IPS-NIHi7 (cell line): ENCODE measurements at regions not wholly inside any gene's neighbourhood (a gene's known extent, or its start where the extent isn't known, plus 50 kb on each side); places are given as distances from the start of the nearest gene placed in this dataset.

Experiments used
- DNase-seq: peaks from one replicate; pipeline ENCODE4 v3.0.0; 2012; ENCODE audit warnings: mixed read lengths; ENCODE audit errors: extremely low spot score

DNA sequence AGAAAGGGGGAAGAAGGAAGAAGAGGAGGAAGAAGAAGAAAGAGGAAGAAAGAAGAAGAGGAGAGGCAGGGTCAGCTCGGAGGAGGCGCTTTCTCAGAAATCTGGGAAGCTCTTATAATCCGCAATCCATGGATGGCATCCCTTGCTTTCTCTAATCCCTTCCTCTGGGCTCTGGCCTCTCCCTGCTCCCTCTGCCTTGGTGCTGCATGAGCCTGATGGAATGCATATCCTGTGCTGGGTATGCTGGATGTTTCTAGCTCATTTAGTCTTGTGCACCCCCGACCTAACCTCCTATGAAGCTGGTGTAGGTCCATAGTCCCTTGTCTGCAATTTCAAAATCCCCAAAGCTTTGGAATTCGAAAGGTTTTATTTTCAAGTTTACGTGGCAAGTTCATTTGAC, 94.2 kb upstream of the MYL2 start:
- DNase-seq = no peak

DNA sequence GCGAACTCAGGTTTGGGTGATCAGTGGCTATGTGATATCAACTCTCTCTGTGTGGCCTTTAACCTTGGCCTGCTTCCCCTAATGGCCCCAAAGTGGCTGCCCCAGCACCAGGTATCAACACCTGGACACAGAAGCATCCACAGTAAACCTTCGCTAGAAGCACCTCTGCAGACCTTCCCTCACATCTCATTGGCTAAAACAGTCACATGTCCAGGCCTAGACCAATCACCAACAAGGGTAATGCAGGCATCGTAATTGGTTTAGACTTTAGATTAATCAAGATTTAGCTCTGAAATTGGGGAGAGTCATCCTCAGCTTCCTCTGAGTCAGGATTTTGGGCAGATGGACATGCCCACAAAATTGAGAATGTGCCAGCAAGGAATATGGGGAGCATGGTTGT, 92.5 kb upstream of the MYL2 start:
- DNase-seq = no peak

DNA sequence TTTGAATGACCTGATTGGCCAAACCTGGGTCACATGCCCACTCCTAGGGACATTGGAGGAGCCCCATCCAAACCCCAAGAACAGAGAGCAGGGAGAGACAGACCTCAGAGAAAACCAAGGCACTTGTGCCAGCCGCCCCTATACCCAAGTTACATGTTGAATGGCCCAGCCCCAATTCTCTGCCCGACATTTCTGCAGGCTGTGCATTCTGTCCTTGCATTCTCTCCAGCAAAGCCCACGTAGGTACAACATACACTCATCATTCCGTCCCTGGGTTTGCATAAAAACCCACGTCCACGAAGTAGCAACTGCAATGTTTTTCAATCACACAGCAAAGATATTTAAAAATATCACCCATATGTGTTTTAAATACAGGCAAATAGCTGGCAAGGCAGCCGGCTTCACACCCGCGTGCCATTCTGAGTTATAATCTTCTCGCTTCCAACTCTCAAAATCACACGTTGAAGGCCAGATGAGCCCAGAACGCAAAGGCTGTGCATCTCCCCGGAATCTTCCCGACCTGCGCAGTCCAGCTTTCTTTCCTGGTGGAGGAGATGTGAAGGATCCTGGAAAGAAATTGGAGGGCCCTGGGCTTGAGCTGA, 91.7 kb upstream of the MYL2 start:
- no peak for DNase-seq

DNA sequence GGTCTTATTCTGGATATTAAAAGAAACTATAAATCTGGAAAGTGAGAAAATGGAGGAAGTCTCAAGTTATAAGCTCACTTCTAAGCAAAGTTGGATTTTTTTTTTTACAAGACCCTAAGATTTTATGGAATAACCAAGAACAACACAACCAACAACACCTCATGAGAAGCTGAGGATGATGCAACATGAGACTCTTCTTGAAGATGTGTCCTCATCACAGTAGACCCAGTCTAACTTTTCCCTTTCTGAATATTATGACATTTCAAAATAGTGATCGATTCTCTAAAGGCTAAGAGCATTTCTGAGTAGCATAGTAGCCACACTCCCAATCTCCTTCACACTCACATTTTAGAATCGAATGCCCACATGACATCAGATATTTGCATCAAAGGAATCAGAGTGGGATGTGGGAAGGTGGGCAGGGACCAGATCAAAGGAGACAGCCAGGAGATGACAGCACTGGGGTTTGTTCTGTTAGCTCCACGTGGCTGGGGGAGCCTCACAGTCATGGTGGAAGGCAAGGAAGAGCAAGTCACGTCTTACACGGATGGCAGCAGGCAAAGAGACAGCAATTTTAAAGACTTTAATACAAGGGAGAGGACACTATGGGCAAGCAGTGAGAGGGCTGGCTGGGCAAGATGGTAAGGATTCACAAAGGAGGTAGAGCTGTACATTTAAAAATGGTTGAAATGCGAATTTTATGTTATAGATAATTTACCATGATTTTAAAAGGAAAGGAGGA, 90.7 kb upstream of the MYL2 start:
- no peak for DNase-seq

DNA sequence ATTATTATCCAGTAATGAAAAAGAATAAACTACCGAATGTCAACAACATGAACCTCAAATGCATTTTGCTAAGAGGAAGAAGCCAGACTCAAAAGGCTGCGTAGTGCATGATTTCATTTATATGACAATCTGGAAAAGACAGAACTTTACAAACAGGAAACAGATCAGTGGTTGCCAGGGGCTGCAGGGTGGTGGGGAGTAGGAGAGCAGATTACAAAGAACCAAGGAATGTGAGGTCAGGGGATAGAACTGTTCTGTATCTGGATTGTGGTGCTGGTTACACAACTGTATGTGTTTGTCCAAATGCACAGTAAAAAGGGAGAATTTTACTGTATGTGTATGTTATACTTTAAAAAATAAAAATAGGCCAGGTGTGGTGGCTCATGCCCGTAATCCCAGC, 89.7 kb upstream of the MYL2 start:
- no peak for DNase-seq

DNA sequence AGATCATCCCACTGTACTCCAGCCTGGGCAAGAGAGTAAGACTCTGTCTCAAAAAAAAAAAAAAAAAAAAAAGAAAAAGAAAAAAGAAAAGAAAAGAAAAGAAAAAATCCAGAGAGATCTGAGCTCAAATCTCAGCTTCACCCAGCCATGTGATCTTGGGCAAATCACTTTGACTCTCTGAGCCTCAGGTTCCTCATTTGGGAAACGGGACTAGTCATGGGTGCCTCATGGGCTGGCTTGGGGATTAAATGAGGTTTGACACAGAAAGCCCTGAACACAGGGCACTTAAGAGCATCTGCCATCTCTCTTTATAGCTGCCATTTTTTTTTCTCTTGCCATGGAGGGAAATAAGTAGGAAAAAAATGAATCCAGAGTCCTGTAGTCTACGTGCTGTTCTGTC, 86.2 kb upstream of the MYL2 start:
- no peak for DNase-seq

DNA sequence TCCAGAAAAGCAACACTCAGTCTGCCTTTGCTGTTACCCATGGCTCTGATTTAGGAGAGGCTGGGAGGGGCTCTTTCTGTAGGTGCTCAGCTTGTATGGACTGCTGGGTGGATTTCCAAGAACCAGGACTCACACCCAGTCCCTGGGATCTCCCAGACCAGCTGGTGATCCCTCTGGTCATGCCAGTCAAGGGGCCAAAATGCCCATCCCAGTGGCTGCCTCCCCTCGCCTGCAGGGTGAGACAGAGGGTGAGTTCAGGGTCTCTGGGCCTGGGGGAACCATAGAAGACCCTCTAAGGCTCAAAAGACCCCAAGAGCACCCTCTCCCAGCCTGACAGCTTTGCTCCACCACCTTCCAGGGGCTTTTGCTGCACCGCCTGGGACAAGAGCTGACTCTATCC, 78.6 kb upstream of the MYL2 start:
- DNase-seq = no peak

DNA sequence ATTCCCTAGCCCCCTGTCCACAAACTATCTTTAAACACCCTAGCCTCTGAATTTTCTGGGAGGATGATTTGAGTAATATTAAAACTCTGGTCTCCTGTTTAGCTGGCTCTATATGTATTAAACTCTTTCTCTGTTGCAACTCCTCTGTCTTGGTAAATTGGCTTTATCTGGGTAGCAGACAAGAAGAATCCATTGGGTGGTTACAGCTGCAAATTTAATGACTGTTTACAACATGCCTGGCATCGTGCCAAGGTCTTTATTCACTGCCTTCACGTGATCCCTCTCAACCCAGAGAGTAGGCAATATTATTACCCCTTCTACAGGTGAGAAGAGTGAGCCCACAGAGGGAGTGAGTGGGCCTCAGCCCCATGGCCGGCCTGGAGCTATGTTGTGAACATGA, 77.8 kb upstream of the MYL2 start:
- DNase-seq = no peak

DNA sequence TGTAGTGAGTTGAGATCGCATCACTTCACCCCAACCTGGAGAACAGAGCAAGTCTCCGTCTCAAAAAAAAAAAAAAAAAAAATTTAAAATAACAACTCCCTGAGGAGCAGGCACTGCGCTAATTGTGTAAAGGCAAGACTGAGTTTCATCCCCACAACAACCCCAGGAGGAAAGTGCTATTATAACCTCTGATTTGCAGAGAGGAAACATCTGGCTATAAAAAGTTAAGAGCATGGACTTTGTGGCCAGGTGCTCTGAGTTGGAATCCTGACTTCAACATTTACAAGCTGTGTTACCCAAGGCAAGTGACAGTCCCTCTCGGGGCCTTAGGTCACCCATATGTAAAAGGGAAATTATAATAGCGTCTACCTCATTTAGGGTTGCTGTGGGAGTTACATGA, 76.0 kb upstream of the MYL2 start:
- no peak for DNase-seq

DNA sequence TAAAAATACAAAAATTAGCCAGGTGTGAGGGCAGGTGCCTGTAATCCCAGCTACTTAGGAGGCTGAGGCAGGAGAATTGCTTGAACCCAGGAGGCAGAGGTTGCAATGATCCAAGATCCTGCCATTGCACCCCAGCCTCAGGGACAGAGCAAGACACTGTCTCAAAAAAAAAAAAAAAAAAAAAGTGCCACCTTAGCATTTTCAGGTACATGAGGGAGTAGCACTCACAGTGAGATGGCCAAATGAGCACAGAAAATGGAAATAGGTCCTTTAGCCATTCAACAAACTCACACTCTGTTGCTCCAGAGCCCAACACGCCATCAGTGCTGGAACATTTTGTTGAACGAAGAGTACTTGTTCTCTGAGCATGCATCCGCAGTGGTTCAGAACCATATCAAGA, 75.2 kb upstream of the MYL2 start:
- DNase-seq = no peak

DNA sequence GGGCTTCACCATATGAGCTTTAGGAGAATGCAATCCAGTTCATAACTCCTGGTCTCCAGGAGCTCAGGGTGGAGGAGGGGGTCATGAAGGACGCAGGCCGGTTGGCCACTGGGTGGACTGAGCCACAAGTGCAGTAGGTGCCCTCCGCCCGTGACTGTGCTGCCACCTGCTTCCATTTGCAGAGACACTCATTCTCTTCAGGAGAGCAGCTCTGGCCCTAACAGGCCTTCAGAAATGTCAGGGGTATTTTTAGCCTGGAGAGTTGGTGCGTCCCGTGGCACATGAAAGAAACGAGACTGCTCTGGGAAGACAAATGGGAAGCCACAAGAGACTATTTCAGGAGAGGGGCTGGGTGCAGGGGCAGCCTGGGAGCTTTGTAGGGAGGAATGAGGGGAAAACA, 74.6 kb upstream of the MYL2 start:
- no peak for DNase-seq

DNA sequence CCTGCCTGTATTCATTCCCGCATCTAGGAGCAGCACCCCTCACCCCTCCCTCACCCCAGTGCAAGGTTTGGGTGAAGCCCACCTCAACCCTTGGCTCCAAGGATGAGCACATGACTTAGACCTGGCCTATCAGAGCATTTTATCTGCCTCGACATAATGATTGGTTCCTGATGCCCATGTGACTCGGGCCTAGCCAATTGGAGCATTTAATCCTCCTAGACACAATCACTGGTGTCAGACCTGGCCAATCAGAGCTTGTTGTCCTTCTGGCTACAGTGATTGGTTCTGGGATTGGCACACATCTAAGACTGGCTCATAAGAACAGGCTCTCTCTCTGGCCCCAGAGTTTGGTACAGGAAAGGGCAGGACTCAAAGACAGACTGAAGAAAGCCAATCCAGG, 73.1 kb upstream of the MYL2 start:
- no peak for DNase-seq

DNA sequence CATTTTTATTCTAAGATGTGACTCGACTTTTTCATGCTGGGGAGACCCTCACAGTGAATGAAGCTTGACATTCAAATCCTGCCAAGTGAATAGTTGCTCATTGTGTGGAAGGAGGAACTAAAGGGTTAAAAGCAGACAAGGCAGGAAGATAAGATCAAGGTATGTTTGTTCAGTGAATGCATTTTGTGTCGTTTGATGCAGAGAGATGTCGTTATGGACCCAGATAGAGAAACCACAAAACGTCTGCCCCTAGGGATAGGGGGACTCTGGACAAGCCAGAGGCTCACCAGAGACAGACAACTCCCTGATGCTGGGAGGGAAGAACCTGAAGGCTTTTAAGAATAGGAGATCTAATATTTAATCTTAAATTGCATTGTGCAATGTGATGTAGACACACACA, 72.5 kb upstream of the MYL2 start:
- no peak for DNase-seq

DNA sequence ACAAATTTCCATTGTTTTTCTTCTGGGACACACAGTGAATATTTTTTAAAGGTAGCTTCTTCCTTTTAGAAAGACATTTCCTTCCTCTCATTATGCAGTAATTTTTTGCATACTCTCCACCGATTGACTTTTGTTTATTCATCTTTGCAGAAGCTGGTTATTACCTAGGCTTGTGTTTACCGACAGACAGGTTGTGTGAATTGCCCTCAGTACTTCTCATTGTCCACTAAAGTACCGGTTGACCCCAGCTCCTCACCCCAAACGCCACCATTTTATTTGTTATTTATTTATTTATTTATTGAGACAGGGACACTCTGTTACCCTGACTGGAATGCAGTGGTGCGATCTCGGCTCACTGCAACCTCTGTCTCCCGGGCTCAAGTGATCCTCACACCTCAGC, 63.4 kb upstream of the MYL2 start:
- no peak for DNase-seq

DNA sequence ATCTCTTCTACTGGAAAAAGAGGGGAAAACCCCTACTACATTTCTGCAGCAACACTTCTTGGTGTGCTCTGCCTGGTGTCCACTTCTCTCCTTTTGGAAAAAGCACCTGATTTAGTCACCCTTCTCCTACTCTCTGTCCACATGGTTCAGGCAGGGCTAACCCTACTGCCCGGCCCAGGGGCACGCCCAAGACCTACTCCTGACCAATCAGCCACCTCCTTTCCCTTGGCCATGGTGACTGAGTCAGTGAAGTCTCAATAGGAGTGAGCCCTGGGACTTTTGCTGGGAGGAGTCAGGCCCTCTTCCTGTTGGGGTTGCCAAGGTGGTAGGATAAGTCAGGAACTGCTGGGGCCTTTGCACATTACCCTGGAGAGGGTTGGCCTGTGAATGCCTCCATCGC, 52.5 kb upstream of the MYL2 start:
- DNase-seq = no peak

DNA sequence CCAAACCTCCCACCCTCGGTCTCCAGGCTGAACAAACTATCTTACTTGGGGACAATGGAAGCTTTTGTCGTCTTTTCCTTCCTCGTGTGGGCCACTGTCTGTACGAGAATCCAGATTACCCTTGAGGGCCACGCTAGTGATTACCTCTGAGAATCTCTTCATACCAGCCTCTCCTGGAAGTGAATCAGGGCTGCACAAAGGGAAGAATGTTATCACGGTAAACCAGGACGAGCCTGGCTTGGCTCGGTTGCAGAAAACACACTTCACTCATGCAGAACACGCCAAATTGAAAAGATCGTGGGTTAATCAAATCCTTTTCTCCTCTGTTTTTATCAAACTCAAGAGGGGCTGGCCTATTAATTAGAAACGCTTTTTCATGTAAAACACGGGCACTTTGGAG, 51.6 kb upstream of the MYL2 start:
- no peak for DNase-seq

DNA sequence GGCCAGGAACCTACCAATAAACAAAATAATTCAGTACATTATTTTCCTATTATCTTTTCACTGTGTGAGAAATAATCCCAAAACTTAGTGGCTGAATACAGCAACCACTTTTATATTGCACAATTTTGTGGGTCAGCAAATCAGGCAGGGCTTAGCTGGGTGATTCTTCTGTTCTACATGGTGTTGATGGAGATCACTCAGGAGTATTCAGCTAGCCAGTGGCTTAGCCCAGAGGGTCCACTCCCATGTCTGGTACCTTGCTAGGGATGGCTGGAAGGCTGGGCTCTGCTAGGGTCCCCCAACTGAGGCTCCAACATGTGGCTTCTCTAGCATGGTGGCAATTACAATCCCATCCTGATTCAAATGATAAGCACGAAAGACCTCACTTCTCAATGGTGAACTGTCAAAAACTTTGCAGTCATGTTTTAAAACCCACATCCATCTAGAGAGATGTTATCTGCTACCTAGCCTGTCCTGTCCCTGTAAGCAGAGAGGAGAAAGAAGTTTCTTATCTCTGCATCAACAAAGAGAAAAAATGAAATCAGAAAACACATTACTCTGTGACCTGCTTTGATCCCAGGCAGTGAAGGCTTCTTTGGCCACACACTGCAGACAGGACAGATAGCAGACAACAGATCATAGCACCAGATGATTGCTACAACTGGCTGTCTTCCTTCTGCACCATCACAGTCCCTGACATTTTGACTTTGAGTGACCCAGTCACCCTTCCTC, 51.0 kb upstream of the MYL2 start:
- DNase-seq = no peak
